ENCODE measurements at regions not wholly inside any gene's neighbourhood (a gene's known extent, or its start where the extent isn't known, plus 50 kb on each side); places are given as distances from the start of the nearest gene placed in this dataset.

- Histone ChIP-seq H3K9me3 (ENCODE audit: severe bottlenecking) (no peaks in the 10 kb centered on the region), H3K27ac (no peak overlapping the region), H3K4me3 (ENCODE audit: low read depth, low read length) (no peak overlapping the region), H3K36me3 (no peaks in the 10 kb centered on the region), H3K27me3 (ENCODE audit: insufficient read depth, low read depth, severe bottlenecking) (no peaks in the 10 kb centered on the region)
- no peak for TF ChIP-seq CTCF (IDR thresholded peaks at IDR 0.05; ENCODE audit: low read depth, low read length)
- no peak for DNase-seq
These were observed 230.3 kb upstream of the PCDH18 start for GRCh38 chr4:137762591-137762990.

- no peak overlapping the region for H3K4me3 ChIP-seq (ENCODE audit: low read depth, low read length)
- H3K9me3 ChIP-seq (ENCODE audit: severe bottlenecking), result no peaks in the 10 kb centered on the region
- TF ChIP-seq CTCF (IDR thresholded peaks at IDR 0.05; ENCODE audit: low read depth, low read length), result no peak
- H3K36me3 ChIP-seq, result no peaks in the 10 kb centered on the region
- no peaks in the 10 kb centered on the region for H3K27me3 ChIP-seq (ENCODE audit: insufficient read depth, low read depth, severe bottlenecking)
- H3K27ac ChIP-seq, result no peak overlapping the region
- no peak for DNase-seq
These were observed 222.6 kb upstream of the PCDH18 start for GRCh38 chr4:137754652-137755471.

- Histone ChIP-seq H3K27me3 (ENCODE audit: insufficient read depth, low read depth, severe bottlenecking) (no peaks in the 10 kb centered on the region), H3K36me3 (no peaks in the 10 kb centered on the region), H3K27ac (no peak overlapping the region), H3K4me3 (ENCODE audit: low read depth, low read length) (no peak overlapping the region), H3K9me3 (ENCODE audit: severe bottlenecking) (no peaks in the 10 kb centered on the region)
- no peak for TF ChIP-seq CTCF (IDR thresholded peaks at IDR 0.05; ENCODE audit: low read depth, low read length)
- DNase-seq, result no peak
These were observed 217.2 kb upstream of the PCDH18 start for GRCh38 chr4:137749466-137749865.

- no peak overlapping the region for H3K4me3 ChIP-seq (ENCODE audit: low read depth, low read length)
- DNase-seq, result no peak
- H3K27me3 ChIP-seq (ENCODE audit: insufficient read depth, low read depth, severe bottlenecking), result no peaks in the 10 kb centered on the region
- H3K9me3 ChIP-seq (ENCODE audit: severe bottlenecking), result no peaks in the 10 kb centered on the region
- H3K27ac ChIP-seq, result no peak overlapping the region
- no peak for TF ChIP-seq CTCF (IDR thresholded peaks at IDR 0.05; ENCODE audit: low read depth, low read length)
- H3K36me3 ChIP-seq, result no peaks in the 10 kb centered on the region
These were observed 216.3 kb upstream of the PCDH18 start for GRCh38 chr4:137748616-137749015.

- Histone ChIP-seq H3K27ac (no peak overlapping the region), H3K27me3 (ENCODE audit: insufficient read depth, low read depth, severe bottlenecking) (no peaks in the 10 kb centered on the region), H3K9me3 (ENCODE audit: severe bottlenecking) (no peaks in the 10 kb centered on the region), H3K36me3 (no peaks in the 10 kb centered on the region), H3K4me3 (ENCODE audit: low read depth, low read length) (no peak overlapping the region)
- no peak for DNase-seq
- TF ChIP-seq CTCF (IDR thresholded peaks at IDR 0.05; ENCODE audit: low read depth, low read length), result no peak
These were observed 207.8 kb upstream of the PCDH18 start for GRCh38 chr4:137740141-137740540.

GRCh38 chr4:137739391-137739790 lies 207.1 kb upstream of the PCDH18 start:
- H3K27me3 ChIP-seq (ENCODE audit: insufficient read depth, low read depth, severe bottlenecking), result no peaks in the 10 kb centered on the region
- no peak for TF ChIP-seq CTCF (IDR thresholded peaks at IDR 0.05; ENCODE audit: low read depth, low read length)
- H3K27ac ChIP-seq, result no peak overlapping the region
- H3K9me3 ChIP-seq (ENCODE audit: severe bottlenecking), result no peaks in the 10 kb centered on the region
- no peak overlapping the region for H3K4me3 ChIP-seq (ENCODE audit: low read depth, low read length)
- H3K36me3 ChIP-seq, result no peaks in the 10 kb centered on the region
- no peak for DNase-seq

Data from WERI-Rb-1 (cell line).